Kidney capillary endothelial cell (primary cell): ENCODE measurements at regions not wholly inside any gene's neighbourhood (a gene's known extent, or its start where the extent isn't known, plus 50 kb on each side); places are given as distances from the start of the nearest gene placed in this dataset.
"Not testable (repeated sequence)": the region's sequence is repeated elsewhere in the genome, so short reads cannot be mapped to it uniquely, and the experiment has no call there.

ENCODE experiments used
- DNase-seq: peaks from one replicate; pipeline ENCODE4 v3.0.0-alpha.2; 2018; ENCODE audit warnings: low spot score

DNA sequence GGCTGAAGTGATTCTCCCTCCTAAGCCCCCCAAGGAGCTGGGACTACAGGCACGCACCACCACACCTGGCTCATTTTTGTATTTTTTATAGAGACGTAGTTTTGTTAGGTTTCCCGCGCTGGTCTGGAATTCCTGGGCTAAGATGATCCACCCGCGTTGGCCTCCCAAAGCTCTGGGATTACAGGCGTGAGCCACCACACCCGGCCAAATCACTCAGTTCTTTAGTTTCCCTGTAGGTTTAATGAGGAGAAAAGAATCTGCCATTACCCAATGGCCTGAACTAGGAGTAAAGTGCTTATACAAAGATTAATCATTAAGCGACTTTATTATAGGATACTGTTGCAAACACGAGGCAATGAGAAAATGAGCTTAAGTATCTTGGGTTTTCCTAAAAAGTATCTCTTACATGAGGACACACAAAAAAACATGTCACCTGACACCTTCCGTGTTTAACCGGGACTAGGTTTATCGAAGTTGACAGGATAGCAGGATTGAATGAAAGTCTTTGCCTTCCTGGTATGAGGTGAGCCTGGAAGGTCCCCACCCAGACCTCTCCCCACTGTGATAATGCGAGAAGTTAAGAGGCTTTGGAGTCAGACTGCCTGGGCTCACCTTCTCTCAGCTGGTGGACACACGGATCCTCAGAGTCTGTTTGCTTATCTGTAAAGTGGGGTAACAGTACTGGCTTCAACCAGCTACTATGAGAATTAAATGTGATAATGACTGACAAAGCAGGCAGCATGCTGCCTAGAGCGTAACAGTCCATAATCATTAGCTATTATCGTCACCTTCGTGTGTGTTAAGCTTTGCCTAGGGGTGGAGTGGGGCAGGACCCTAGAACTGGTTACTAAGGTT lies 133.5 kb upstream of the KRAS start:
- DNase-seq, result no peak

DNA sequence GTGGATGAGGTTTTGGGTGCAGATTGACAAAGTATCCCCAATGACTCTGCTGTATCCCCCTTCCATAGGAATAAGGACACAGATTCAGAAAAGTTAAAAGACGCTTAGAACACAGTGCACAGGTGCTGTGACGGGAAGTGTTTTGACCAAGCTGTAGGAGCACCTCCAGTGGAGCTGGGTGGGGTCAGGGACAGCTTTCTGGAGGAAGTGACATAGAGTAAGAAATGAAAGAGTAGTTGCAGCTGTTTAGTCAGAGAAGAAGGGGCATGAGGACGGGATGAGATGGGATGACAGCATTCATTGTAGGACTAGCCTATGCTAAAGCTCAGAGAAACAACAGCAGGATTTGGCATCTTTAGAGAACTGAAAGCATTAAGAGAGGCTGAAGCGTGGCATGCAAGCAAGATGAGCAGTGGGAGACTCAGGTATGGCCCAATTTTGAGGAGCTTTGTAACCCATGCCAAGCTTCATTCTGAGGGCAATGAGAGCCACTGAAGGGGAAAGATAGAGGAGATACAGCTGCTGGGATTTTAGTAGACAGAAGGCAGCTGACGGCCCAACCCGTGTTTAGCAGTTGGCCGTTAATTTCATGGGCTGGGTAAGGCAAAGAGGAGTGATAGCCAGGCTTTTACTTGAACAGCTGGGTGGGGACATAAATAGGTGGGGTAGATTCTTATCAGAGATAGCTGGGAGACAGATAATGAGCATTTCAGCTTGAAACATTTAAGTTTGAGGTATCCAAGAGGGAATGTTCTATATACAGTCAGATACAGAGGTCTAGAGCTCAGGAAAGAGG lies 131.8 kb upstream of the KRAS start:
- DNase-seq, result no peak

DNA sequence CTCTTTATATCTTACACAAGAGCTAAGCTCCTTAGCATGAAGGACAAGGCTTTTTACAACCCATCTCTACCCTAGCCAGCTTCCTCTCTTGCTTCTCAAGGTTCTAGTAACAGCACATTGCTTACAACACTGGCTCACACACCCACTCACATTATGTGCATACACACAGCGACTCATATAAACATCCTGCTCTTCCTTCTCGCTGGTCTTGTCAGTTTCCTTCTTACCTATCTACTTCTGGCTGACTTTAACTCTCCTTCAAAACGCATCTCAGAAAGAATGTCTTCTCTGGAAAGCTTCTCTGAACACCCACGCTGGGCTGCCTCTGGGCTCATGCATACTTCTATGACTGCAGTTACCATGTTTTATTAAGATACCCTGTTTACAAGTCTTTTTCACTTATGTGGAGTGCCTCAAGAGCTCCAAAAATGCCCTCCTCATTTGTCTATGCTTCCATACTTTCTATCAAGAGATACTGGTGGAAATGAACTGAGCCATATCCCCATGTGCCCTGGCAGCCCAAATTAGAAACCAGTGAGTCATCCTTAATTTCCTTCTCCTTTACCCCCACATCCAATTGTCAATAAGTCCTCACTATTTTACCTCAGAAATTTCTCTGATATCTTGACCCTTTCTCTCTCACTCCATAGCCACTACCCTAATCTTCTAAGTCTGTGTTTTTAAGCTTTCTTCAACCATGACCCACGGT lies 126.9 kb upstream of the KRAS start:
- DNase-seq, result peak; percentile 16

DNA sequence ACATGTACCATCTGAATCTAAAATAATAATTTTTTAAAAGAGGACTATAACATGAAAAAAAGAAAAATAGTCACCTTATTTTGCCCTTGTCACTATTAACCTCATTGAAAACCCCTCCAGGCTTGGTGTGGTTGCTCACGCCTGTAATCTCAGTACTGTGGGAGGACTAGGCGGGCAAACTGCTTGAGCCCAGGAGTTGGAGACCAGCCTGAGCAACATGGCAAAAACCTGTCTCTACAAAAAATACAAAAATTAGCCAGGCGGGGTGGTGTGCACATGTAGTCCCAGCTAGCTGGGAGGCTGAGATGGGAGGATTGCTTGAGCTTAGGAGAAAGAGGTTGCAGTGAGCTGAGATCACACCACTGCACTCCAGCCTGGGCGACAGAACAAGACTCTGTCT lies 126.3 kb upstream of the KRAS start:
- DNase-seq, result no peak

DNA sequence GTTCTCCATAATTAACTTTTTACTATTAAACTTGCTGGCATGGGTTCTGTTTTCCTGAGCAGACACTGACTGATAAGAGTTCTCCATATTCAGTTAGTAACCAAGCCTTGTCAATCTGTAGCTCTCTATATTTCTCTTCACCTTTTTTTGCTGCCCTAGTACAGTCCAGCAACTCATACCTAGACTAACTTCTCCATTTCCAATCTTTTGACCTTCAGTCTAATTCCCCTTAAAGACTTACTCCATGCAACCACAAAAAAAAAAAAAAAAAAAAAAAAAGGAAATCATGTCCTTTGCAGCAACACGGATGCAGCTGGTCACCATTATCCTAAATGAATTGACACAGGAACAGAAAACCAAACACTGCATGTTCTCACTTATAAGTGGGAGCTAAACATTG lies 125.7 kb upstream of the KRAS start:
- no peak for DNase-seq

DNA sequence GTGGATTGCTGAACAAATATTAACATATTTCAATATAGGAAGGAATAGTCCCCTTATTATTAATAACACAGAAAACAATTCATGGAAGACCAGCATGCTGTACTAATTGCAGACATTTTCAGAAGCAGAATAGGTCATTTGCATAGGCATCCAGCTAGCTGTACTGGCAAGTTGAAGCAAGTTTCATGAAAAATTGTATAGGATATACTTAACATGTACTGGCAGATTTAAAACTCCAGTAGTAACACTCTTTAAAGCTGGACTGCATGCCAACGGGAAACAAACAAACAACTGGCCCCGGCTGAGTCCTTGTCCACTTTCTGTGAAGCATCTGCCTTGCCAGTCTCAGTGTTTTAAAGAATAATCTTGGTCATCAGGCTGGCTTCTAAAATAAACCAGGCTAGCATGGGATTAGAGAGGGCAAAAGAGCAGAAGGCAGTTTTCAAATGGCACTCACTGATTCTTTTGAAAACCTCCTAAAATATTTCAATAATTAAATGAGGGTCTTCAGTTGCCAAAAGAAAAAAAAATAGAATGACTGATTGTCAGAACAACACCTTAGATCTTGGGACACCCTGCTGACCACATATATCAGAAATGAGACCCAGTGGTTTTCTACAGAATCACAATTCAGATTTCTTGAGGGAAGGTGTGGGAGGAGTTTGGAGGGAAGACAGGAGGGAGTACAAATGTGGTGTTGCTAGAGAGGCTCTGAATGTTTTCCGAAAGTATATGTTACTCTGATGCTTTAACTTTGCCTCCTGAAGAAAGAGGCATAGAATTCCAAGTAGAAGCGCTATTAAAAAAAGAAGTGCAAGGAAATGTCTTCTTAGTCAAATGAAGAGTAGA lies 122.5 kb upstream of the KRAS start:
- DNase-seq, result no peak

DNA sequence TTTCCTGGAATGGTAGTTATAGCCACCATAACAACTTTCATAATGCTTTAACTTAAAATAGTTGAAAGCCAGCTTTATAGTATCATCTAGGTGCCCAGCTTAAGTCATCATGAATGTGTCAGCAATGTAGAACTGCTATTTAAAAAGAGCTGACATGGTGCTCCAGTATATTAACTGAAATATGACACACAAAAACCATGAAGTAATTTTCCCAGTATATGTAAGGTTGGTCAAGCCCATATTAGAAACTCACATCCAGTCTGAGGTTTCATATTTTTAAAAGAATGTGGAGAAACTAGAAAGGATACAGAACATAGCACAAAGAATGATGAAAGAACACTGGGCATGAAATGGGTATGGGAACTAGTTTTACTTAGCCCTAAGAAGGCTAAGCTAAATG lies 121.3 kb upstream of the KRAS start:
- no peak for DNase-seq

DNA sequence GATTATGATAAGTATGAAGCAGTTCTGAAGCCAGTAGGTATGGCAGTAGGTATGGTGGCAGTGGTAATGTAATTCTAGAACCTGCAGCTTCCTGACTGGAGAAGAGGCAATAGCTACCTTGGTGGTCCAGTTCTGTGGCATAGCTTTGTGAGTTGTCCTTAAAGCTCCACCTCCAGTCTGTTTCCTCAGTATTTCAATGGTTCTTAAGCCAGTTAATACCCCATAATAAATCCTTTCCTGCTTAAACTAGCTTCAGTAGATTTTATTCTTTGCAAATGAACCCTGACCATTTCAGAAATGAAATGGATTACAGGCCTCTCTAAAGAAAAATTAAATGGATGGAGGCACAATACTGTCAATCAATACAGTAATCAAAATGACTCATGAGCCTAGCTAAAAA lies 117.8 kb upstream of the KRAS start:
- DNase-seq, result no peak

DNA sequence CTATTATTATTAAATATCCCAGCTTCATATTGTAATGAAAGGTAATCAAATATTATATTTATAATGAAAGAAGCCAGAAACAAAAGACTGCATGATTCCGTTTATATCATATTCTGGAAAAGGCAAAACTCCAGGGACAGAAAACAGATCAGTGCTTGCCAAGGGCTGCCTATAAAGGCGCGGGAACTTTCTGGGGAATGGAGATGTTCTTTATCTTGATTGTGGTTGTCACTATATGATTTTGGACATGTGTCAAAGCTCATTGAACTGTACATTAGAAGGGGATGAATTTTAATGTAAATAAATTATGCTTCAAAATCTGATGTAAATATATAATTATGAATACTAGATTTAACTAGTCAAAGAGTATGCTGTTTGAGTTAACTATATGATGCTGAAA lies 115.4 kb upstream of the KRAS start:
- no peak for DNase-seq

DNA sequence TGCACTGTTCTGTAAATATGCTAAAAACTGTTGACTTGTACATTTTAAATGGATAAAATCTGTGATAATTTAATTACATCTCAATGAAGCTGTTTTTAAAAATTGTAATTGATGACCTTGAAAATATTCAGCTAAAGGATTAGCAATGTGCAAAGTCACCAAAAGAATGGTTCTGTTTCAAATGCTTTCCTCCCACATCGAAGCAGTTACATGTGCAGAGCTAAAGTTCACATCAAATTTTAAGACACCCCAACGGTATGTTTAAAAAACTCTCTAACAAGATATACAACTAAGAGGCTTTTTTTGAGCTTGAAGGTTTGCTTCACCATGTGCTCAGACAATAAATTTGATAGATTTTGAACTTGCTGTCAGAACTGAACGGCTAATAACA lies 114.6 kb upstream of the KRAS start:
- no peak for DNase-seq

DNA sequence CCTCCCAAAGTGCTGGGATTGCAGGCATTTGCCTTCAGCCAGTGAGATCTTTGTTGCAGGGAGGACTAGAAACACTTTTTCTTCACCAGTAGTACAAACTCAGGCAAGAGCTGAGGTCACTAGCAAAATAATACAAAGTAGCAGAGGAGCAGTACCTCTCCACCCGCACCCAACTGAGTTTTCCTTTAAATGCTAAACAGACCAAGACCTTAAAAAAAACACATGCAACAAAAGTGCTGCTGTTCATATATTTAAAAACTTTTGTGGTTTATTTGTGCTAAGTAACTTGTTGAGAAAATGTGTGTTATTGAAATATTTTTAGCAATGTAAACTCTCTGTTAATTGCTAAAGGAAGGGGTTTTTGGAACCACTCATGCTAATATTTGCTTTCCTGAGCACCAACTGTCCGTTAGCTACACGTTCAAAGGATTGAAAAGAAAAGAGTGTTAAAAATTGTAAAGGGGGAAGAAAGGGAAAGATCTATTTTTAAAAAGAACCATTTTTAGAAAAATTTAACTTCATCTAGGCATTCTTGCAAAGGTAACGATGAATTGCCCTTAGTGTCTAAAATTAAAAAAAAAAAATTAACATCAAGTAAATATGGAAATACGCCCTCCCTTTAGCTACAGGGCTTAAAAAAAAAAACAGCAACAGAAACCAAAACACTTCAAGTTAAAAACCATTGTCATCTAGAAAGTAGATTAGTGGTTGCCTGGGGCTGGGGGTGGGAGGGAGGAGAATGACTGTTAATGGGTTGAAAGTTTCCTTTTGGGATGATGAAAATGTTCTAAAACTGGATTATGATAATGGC lies 114.0 kb upstream of the KRAS start:
- no peak for DNase-seq

DNA sequence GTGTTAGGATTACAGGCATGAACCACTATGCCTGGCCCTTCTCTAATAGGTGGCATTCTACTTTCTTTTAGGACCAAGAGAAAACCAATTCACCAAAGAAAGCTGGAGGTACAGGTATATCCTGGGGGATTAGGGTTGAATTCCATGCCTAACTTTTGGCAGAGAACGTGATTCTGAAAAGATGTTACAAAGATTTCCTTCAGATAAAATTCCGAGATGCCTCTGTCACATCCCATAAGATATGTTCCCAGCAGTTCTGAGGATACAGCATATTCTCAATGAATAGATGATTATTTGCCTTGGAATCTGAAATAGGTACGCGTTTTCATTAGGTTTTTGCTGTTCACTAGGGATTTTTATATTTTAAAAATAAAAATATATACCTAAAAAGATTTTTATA lies 111.9 kb upstream of the KRAS start:
- DNase-seq, result no peak

DNA sequence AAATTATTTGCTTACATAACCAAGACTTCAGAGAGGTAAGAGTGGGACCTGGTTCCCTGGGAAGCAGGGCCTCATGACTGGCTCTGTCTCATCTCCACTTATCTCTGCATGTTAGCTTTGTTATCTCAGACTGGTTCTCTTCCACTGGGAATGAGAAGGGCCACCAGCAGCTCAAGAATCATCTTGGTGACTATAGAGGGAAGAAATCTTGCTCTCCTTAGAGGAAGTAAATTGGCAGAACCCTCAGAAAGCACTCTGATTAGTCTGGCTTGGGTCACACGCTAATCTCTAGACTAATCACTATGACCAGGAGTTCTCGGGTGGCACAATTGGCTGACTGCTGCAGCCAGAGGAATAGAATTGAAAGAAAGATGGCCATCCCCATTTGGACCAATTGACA lies 110.8 kb upstream of the KRAS start:
- no peak for DNase-seq

DNA sequence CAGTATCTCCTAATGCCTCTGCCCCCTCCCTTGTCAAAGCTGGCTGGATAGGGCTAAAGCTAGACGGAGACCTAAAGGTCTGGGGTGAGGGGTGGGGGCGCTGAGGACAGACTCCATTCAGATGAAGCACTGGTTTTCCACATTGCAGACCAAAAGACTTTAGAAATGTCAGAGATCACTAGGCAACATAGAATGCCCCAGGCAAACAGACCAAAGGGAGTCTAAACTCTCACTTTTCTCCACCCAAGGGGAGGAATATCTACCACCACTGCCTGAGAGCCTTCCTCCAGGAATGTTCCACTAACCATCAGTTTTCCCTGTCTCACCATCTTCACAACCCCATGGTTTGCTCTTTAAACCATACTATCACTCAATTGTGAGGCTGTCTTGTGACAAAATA lies 106.9 kb upstream of the KRAS start:
- no peak for DNase-seq

DNA sequence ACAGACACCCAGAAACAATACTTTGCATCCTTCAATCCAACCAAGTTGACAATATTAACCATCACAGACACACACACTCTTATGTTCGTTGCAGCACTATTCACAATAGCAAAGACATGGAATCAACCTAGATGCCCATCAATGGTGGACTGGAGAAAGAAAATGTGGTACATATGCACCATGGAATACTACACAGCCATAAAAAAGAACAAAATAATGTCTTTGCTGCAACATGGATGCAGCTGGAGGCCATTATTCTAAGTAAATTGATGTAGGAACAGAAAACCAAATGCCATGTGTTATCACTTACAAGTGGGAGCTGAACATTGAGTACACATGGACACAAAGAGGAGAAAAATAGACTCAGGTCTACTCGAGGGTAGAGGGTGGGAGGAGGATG lies 102.2 kb upstream of the KRAS start:
- not testable (repeated sequence) for DNase-seq

DNA sequence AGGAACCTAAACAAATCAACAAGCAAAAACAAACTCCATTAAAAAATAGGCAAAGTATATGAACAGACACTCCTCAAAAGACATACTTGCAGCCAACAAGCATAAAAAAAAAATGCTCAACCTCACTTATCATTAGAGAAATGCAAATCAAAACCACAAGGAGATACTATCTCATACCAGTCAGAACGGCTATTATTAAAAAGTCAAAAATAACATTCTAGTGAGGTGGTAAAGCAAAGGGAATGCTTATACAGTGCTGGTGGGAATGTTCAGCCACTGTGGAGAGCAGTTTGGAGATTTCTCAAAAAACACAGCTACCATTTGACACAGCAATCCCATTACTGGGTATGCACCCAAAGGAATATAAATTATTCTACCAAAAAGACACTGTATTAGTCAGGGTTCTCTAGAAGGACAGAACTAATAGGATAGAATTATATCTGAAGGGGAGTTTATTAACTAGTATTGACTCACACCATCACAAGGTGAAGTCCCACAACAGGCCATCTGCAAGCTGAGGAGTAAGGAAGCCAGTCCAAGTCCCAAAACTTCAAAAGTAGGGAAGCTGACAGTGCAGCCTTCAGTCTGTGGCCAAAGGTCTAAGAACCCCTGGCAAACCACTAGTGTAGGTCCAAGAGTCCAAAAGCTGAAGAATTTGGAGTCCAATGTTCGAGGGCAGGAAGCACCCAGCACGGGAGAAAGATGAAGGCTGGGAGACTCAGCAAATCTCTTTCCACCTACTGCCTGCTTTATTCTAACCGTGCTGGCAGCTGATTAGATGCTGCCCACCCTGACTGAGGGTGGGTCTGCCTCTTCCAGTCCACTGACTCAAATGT lies 101.6 kb upstream of the KRAS start:
- no peak for DNase-seq

DNA sequence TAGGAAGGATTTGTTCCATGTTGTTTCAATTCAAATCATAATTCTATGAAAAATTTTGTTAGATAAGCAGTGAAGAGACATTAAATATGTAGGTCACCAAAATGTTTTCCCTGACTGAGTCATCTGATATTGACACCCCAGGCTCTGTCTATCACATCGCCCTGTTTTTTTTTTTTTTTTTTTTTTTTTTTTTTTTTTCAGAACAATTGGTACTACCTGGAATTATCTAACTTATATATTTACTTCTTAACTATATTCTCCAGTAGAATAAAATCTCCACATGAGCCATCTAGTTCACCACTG lies 97.8 kb upstream of the KRAS start:
- DNase-seq, result no peak

DNA sequence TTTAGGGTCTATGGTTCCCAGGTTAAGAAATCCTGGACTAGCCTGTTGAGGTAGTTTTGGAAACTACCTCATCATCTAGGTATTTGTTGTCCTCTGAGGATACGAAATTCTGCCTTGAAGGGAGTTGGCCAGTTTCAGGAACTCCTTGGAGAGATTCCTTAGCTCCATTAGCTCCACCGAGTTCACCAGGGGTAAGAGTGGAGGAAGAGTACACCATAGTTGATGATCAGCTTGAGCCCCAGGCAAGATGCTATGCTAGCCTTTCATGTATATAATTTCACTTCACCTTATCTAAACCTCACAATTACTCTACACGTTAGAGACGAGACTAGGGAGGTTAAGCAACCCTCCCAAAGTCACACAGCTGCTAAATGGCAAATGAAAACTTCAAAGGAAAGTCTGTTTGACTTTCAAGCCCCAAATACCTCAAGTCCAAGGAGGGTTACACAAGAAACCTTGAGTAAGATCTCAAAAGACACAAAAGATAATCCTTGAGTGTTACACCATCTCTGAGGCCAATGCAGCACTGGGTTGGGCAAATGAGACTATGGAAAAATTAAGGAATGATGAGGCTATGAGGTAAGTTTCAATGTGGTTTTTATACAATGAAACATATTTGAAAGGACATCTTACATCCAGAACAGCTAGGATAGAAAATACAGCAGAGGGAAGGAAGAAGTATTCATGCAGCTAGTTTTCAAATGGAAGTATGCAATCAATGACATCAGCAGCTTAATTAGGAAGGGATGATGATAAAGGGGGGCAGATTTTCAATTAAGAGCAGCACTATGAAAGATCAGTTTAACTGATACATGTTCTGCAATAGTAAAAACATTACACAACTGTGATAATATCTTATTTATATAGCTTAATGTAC lies 97.2 kb upstream of the KRAS start:
- DNase-seq, result no peak

DNA sequence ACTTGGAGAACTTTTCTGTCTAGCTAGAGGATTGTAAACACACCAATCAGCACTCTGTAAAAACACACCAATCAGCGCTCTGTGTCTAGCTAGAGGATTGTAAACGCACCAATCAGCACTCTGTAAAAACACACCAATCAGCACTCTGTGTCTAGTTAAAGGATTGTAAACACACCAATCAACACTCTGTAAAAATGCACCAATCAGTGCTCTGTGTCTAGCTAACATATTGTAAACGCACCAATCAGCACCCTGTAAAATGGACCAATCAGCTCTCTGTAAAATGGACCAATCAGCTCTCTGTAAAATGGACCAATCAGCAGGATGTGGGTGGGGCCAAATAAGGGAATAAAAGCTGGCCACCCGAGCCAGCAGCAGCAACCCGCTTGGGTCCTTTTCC lies 91.1 kb upstream of the KRAS start:
- not testable (repeated sequence) for DNase-seq
